Stimulated activated CD4-positive, alpha-beta T cell treated with anti-CD3 and anti-CD28 coated beads, Interleukin-2, amount 100 ng/mL, for 4 hours (primary cell): ENCODE measurements at regions not wholly inside any gene's neighbourhood (a gene's known extent, or its start where the extent isn't known, plus 50 kb on each side); places are given as distances from the start of the nearest gene placed in this dataset.
"Not testable (repeated sequence)": the region's sequence is repeated elsewhere in the genome, so short reads cannot be mapped to it uniquely, and the experiment has no call there.

Experiments
- DNase-seq: peaks from one replicate; pipeline ENCODE4 v3.0.0-alpha.2; 2020; ENCODE audit warnings: low read depth

DNA sequence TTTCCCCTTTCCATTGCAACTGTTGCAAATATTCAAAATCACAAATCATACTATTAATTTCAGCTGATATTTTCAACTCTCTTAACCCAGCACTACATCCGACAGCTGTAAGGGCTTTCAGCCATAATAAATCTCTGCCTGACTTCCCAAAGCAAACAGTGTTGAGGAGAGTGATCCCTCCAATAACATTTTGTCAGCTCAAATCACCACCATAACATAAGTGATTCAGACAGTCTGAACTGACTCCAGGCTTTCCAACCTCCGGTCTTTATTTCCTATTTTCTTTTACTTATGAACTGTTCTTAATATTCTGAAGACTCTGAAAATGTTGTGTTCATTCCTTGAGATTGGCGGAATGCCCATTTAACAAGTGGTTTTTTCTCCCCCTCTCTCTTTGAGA is 1085.9 kb downstream of the GATA3 start:
- no peak for DNase-seq

DNA sequence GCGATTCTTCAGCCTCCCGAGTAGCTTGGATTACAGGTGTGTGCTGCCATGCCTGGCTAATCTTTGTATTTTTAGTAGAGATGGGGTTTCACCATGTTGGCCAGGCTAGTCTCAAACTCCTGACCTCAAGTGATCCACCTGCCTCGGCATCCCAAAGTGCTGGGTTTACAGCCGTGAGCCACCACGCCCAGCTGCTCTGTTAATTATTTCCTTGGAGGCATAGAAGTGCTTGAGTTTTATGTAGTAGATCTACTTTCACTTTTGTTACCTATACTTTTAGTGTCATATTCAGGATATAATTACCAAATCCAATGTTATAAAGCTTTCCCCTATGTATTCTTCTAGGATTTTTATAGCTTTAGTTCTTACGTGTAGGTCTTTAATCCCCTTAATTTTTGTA is 1093.0 kb downstream of the GATA3 start:
- DNase-seq: no peak

DNA sequence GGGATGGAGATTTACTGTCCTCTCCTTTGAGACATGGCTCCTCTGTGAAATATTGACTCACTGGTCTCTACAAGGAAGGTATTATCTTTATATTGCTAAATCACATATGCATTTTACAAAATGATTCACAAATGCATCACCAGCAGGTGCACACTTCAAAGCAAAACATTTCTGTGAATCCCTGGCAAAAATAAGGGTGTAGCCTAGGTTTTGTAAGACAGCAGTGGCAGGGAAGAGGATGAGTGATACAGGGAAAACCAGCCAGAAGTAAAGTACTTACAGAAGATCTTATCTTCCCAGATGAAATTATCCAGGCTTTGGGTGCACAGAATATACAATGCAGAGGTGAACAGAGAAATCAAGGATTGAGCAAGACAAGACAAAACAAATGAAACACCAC is 1094.6 kb downstream of the GATA3 start:
- no peak for DNase-seq

DNA sequence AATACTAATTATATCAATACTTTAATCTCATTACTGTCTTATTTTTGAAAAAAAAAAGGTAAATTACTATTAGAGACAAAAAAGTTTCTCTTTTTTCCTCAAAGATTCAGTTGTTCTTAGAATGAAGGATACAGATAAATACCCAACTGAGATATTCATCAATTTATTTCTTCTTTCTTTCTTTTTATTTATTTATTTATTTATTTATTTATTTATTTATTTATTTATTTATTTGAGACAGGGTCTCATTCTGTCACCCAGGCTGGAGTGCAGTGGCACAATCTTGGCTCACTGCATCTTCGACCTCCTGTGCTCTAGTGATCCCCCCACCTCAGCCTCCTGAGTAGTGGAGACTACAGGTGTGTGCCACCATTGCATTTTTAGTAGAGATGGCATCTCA is 1098.6 kb downstream of the GATA3 start:
- not testable (repeated sequence) for DNase-seq

DNA sequence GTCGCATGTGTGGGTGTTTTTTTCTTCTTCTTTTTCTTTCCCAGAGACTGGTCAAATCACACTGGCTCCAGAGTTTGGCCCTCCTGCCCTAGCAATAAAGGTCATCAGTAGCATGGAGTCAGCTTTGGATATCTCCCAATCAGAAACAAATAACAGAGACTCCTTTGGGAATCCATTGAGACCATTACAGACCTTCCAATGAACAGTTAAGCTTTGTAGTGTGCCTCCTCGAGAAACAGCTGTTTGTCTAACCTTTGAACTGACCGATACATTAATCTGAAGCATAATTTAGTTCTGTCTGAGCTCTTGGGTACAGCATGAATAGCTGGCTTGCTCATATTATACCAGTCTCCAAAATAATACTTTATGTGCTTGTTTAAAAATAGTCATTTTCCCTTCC is 1103.2 kb downstream of the GATA3 start:
- DNase-seq: no peak

DNA sequence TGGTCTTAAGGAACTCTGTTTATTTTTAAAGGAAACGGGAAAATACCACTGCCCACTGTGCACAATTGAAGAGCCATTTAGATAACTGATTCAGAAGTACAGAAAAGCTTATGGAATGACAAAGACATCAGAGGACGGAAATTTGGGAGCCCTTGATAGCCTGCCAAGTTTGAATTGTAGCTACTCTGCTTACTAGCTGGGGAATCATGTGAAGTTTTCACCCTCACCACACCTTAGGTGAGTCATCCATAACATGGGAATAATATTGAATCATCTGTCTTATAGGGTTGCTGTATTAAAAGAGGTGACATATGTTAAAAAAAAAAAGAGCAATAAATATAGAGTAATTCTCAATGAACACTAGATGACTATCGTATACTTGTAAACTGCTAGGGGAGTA is 1104.2 kb downstream of the GATA3 start:
- DNase-seq: no peak

DNA sequence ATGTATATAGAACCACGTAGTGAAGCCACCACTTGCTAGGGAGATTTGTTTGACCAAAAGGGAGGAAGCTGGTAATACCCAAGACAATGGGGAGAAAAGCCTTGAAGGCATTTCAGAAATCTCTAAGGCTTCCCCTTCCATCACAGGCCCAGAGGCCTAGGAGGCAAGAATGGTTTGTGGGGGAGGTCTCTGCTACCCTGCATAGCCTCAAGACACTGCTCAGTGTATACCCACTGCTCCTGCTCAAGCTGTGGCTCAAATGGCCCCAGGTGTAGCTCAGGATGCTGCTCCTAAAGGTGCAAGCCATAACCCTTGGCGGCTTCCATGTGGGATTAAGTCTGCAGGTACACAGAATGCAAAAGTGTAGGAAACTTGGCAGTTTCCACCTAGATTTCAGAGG is 1105.8 kb downstream of the GATA3 start:
- DNase-seq: no peak

DNA sequence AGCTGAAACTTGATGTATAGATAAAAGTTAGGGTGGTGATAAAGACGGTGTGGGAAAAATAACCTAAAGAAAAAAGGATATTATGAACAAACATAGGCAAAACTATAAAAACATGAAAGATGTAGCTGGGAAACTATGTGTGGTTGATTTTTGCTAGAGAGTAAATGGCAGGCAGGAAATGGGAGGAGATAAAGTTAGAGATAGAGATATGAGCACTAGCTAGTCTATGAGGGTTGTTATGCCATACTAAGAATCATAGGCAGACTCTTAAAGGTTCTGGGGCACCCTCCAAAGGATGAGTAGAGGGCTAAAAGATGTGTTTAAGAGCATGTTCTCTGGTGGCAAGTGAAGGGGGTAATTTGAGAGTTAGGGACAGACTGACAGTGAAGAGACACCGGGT is 1109.2 kb downstream of the GATA3 start:
- no peak for DNase-seq

DNA sequence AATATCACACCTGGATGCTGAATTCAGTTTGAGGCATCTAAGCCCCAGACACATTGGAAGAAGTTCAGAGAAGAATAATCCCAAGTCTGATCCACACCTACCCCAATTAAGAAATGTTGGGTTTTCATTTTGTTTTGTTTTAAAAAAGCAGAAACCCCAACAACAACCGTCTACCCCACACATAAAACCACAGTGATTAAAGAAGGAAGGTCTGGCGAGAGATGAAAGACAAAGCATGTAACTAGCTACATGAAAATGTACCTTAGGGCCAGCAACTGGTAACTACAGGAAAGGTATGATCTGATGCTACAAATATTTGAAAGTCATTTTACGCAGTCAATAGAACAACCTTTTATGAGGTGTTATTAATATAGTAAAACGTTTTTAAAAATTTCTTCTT is 1112.3 kb downstream of the GATA3 start:
- no peak for DNase-seq

DNA sequence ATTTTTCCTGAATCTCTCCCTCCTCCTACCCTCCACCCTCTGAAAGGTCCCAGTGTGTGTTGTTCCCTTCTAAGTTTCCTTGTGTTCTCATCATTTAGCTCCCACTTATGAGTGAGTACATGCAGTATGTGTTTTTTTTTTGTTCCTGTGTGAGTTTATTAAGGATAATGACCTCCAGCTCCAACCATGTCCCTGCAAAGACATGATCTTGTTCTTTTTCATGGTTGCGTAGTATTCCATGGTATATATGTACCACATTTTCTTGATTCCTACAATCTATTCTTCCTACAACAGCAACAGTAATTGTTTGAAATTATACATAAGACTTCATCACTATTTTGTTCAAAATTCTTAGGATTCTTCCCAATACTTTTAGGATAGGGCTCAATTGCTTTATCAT is 1117.8 kb downstream of the GATA3 start:
- DNase-seq: no peak

DNA sequence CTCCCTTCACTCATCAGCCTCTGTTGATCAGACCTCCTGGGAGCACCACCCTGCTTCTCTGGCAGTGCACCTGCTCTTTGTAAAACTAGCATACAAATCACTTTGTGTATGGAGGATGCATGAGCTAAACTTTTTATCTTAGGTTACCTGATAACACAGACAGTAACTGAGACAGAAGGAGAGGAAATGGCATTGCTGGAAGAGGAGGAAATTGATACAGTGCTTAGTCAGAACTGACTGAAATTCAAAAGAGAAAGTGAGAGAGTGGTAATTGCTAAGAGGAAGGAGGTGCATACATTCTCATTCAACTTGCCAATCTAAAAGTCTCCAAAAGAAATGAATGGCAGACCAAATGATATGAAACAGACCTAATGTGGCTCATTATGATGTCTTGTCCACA is 1120.7 kb downstream of the GATA3 start:
- no peak for DNase-seq

DNA sequence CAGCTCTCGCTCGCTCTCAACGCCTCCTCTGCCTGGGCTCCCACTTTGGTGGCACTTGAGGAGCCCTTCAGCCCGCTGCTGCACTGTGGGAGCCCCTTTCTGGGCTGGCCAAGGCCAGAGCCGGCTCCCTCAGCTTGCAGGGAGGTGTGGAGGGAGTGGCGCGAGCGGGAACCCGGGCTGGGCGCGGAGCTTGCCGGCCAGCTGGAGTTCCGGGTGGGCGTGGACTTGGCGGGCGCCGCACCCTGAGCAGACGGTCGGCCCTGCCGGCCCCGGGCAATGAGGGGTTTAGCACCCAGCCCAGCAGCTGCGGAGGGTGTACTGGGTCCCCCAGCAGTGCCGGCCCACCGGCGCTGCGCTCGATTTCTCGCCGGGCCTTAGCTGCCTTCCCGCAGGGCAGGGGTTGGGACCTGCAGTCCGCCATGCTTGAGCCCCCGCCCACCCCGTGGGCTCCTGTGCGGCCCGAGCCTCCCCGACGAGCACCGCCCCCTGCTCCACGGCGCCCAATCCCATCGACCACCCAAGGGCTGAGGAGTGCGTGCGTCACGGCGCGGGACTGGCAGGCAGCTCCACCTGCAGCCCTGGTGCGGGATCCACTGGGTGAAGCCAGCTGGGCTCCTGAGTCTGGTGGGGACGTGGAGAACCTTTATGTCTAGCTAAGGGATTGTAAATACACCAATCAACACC is 1128.9 kb downstream of the GATA3 start:
- DNase-seq: not testable (repeated sequence)

DNA sequence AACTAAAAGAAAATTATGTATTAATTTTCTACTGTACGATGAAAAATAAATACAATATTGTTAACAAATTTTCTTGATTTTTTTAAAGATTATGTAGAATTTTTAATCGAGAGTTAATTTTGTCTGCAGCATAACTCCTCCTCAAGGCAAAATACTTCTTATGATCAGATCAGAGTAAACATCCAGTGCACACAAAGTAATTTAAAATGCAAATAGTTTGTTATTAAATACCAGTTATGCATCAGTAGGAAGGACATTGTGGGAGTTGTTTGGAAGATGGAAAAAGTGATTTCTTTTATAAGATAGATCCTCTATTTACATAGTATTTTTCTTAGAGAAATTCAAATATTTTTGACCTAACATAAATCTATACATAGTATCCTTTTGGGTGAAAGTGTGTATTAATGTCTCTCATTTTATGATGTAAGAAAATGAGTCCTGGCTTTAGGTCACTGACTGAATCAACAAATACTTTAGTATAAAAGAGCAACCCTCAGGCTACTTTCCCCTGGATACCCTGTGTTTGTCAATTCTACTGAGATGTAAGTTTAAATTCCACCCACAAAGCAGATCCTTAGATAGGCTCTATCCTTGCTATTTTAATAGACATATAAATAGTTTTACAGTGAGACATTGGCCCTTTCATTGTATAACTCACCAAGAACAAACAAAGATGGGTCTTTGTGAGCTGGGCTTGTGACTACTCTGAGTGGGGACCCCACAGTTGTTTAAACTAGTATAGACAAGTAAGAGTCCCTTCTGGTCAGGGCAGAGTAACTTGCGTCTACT is 1133.7 kb downstream of the GATA3 start:
- no peak for DNase-seq

DNA sequence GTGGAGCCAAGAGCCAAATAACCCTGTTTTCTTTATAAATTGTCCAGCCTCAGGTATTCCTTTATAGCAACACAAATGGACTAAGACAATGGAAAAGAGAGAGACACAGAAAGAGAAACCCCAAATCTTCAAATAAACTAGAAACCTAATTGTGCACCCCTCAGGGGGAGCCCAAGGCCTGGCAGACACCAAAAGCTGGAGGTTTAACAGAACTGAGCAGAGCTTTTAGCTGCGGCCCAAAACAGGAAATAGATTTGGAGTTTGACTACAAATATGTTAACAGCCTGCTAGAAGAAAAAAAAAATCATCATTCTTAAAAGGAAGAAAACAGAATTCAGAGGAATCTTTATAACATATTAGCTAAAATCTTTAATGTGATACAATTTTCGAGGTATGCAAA is 1135.0 kb downstream of the GATA3 start:
- DNase-seq: no peak

DNA sequence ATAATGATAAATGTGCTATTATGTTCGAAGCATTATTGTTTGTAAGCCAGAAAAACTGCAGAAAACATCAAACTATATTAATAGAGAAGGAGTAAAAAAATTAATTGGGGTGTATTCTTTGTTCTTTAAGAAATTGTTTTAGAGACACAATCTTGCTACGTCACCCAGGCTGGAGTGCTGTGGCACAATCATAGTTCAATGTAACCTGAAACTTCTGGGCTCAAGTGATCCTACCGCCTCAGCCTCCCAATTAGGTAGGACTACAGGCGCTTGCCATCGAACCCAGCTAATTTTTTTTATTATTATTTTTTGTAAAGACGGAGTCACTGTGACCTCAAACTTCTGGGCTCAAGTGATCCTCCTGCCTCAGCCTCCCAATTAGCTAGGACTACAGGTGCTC is 1138.6 kb downstream of the GATA3 start:
- DNase-seq: no peak

DNA sequence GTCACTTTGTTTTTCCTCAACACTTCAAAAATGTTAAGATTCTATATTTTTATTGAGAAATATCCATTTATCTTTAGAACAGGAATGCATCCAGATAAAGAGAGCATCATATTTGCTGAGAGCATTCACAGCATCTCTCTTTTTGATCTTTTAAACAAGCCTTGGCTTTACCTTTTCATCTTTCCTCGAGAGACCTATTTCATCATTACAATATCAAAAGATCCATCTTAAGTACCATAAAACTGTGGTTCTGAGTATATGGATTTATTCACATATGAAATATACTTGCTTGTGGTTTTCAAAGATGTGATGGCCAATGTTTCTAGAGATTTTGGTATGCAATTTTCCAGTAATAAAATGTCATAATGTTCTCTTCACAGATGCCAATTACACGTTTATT is 1140.9 kb downstream of the GATA3 start:
- no peak for DNase-seq

DNA sequence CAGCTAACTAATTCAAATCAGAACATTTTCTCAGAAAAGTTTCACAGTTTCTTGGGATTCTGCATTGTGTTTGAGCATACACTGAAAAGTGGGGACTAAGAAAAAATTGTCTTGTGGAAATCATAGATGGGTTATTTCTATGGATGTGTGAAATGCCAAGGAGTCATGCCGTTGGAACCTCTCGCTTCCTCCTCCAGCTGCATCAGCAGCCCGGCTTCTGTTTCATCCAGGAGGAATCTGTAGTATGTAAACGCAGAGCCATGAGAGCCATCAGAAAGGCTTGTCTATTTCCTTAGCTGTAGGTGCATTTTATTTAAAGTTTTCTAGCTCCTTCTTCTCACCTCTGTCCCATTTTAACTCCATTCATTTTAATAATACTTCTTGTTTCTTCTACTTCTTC is 1144.1 kb downstream of the GATA3 start:
- DNase-seq: no peak

DNA sequence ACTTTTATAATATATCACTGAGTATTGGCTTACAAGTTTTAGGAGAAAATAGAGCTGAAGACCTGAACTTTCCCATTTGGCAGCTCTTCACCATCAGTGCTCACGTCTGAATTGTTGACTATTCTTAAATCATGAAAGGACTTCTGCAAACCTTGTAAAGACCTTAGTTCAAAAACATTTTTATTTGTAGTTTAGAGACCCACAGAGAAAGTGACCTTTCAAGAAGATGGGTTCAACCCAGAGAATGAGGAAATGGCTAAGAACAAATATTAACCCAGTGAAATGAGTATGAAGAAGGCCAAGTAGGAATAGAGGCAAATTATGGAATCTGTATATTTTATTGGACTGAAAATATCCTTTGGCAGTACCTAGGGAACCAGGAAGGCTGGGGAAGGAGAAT is 1151.1 kb downstream of the GATA3 start:
- DNase-seq: no peak

DNA sequence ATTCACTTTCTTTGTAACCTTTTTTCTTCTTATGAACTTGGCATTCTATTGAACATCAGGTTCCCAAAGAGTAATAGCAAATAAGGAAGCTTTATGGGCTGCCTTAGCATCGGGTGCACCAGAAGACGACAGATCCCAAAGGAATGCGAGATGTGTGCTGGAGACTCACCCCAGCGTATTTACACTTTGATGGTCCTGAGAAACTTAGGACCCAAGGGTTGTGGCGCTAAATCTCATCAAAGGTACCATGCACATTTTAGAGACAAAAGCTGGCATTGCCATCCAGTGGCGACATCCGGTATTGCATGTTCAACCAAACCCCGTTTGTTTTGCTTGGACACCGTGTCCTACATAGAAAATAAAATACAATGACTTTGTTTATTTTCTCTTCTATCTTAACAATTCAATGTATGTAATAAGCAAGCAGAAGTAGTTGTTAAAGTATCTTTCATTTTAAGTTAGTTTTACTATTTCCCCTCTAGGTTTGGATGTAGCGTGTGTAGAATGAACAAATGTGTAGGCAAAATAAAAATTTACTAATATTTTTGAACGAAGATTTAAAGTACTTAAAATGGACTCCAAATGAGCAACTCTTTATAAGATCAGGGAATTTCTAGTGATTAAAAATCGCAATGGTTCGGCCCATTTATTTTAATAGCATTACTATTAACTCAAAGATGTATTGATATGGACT is 1154.8 kb downstream of the GATA3 start:
- DNase-seq: peak; percentile 59

DNA sequence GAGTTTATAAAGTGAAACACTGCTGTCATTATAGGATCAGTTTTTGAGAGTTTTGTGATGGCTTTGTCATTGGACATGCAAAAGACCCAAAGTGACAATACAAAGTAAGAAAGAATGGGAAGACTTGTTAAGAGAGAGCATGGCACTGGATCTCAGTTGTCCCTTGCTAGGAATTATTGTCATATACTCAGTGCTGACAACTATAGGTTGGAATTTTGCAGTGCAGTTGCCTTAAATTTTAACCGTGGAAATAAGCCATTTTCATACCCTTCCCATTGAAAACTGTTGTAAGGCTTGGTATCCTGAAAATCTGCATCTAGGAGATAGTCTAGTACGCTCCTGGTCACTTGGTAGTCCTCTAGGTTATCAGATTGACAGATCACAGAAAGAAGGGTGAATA is 1156.7 kb downstream of the GATA3 start:
- no peak for DNase-seq

DNA sequence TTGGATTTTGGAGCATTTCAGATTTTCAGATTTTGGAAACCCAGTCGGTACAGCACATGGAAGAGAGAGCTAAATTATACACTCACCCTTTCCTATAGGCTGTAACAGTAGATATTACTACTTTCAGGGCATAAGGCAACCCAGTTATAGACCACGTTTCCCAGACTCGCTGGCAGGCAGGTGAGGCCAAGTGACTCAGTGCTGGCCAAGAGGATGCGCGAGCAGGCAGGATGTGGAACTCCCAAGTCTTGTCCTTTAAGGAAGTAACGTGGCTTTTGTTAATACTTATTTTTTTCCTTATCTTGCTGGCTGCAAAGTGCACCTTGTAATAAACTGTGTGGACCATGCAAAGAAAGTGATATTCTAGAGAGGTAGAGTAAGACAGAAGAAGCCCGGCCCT is 1160.1 kb downstream of the GATA3 start:
- DNase-seq: no peak

DNA sequence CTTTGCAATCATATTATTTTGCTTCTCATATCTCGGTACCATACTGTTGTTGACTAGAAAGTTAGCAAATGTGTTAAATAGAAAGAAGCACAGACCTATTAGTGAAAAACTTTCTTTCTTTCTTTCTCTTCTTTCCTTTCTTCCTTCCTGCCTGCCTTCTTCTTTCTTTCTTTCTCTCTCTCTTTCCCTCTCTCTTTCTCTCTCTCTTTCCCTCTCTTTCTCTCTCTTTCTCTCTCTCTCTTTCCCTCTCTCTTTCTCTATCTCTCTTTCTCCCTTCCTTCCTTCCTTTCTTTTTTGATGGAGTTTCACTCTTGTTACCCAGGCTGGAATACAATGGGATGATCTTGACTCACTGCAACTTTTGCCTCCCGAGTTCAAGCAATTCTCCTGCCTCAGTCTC is 1160.6 kb downstream of the GATA3 start:
- DNase-seq: no peak

DNA sequence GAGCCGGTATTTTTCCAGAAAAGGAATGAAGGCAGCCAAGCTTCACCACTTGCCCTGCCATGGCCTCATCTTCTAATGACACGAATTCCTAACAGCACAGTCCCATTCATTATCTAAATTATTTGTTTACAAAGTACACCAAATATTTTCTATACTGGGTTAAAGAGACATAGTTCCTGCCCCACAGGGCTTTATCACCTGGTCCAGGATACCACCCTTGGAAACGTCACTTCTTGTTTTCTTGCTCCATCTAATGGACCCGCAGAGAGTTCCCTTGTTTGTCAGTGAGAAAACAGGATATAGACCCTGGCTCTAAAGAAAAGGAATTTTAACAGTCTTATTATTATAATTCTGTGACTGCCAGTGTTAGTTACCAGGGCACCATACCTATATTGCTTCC is 1165.4 kb downstream of the GATA3 start:
- DNase-seq: no peak
